K562 (cell line): ENCODE measurements at regions not wholly inside any gene's neighbourhood (a gene's known extent, or its start where the extent isn't known, plus 50 kb on each side); places are given as distances from the start of the nearest gene placed in this dataset.
A peak's percentile ranks its signal among the peaks of the same experiment; 100 is the strongest.

ENCODE experiments used
- DACH1 ChIP-seq: fragments of 450-650 bp; IDR thresholded peaks from 2 replicates; pipeline ENCODE4 v1.6.1; 2018; ENCODE audit not compliant: partially characterized antibody
- FOS ChIP-seq: IDR thresholded peaks from 3 replicates; pipeline ENCODE4 v1.6.1; 2011; ENCODE audit not compliant: insufficient read length; ENCODE audit errors: extremely low read depth
- HDAC1 ChIP-seq, 2 experiments: fragments of 450-650 bp; IDR thresholded peaks; 2 replicates each; pipeline ENCODE4 v1.6.1; 2016 to 2017; ENCODE audit warnings: inconsistent platforms in 1 of 2, mild to moderate bottlenecking in 1 of 2, moderate library complexity in 1 of 2
- HLTF ChIP-seq: fragments of 450-650 bp; IDR thresholded peaks from 2 replicates; pipeline ENCODE4 v1.6.1; 2016
- HMG20A ChIP-seq: fragments of 450-650 bp; formaldehyde crosslinking; conservative IDR thresholded peaks from 2 replicates; pipeline ENCODE4 v1.4.0; 2020; ENCODE audit warnings: mild to moderate bottlenecking, mixed read lengths
- KLF16 ChIP-seq: IDR thresholded peaks from 2 replicates; pipeline ENCODE4 v1.6.1; 2016; ENCODE audit warnings: antibody characterized with exemption
- NCOA4 ChIP-seq: fragments of 450-650 bp; IDR thresholded peaks from 2 replicates; pipeline ENCODE4 v1.6.1; 2018; ENCODE audit warnings: mild to moderate bottlenecking; ENCODE audit not compliant: partially characterized antibody
- NFE2 ChIP-seq: IDR thresholded peaks from 2 replicates; pipeline ENCODE4 v1.6.1; 2014; ENCODE audit warnings: antibody characterized with exemption, low read depth
- POLR3A ChIP-seq: IDR thresholded peaks from 2 replicates; pipeline ENCODE4 v1.6.1; 2011; ENCODE audit warnings: borderline replicate concordance, mild to moderate bottlenecking, moderate library complexity; ENCODE audit not compliant: insufficient read length, insufficient read depth; ENCODE audit errors: extremely low read depth
- REST ChIP-seq, 2 experiments: fragments of 450-650 bp; formaldehyde crosslinking in 1 of 2; IDR thresholded peaks; 2 replicates each; pipeline versions ENCODE4 v1.4.0 to v1.6.1; 2014 to 2020; ENCODE audit warnings: mild to moderate bottlenecking in 2 of 2, borderline replicate concordance in 1 of 2, low read depth in 1 of 2
- TARDBP ChIP-seq: fragments of 450-650 bp; IDR thresholded peaks from 2 replicates; pipeline ENCODE4 v1.6.1; 2016
- TGIF2 ChIP-seq: sonication (generic); formaldehyde crosslinking; IDR thresholded peaks from 2 replicates; pipeline ENCODE4 v1.8.1; 2022; ENCODE audit warnings: mild to moderate bottlenecking, missing genetic modification reagents, moderate library complexity
- TF ChIP-seq, protein P1 (sequence below): fragments of 200-800 bp; sonication (Bioruptor generic); IDR thresholded peaks from 2 replicates; pipeline ENCODE4 v1.6.1; 2016; ENCODE audit warnings: missing genetic modification characterization, missing compliant biosample characterization
- TF ChIP-seq, protein P2 (sequence below): fragments of 250-450 bp; sonication (Bioruptor Pico); IDR thresholded peaks from 2 replicates; pipeline ENCODE4 v1.8.0; 2022; ENCODE audit warnings: moderate library complexity, mild to moderate bottlenecking, inconsistent platforms

- TF ChIP-seq REST (IDR thresholded peaks at IDR 0.05; ENCODE audit: borderline replicate concordance) = peak; percentile 54
- no peak for TF ChIP-seq REST (CRISPR knock-in tag; IDR thresholded peaks at IDR 0.05; ENCODE audit: low read depth)
- no peak for TF ChIP-seq FOS
- TF ChIP-seq, protein P1, sequence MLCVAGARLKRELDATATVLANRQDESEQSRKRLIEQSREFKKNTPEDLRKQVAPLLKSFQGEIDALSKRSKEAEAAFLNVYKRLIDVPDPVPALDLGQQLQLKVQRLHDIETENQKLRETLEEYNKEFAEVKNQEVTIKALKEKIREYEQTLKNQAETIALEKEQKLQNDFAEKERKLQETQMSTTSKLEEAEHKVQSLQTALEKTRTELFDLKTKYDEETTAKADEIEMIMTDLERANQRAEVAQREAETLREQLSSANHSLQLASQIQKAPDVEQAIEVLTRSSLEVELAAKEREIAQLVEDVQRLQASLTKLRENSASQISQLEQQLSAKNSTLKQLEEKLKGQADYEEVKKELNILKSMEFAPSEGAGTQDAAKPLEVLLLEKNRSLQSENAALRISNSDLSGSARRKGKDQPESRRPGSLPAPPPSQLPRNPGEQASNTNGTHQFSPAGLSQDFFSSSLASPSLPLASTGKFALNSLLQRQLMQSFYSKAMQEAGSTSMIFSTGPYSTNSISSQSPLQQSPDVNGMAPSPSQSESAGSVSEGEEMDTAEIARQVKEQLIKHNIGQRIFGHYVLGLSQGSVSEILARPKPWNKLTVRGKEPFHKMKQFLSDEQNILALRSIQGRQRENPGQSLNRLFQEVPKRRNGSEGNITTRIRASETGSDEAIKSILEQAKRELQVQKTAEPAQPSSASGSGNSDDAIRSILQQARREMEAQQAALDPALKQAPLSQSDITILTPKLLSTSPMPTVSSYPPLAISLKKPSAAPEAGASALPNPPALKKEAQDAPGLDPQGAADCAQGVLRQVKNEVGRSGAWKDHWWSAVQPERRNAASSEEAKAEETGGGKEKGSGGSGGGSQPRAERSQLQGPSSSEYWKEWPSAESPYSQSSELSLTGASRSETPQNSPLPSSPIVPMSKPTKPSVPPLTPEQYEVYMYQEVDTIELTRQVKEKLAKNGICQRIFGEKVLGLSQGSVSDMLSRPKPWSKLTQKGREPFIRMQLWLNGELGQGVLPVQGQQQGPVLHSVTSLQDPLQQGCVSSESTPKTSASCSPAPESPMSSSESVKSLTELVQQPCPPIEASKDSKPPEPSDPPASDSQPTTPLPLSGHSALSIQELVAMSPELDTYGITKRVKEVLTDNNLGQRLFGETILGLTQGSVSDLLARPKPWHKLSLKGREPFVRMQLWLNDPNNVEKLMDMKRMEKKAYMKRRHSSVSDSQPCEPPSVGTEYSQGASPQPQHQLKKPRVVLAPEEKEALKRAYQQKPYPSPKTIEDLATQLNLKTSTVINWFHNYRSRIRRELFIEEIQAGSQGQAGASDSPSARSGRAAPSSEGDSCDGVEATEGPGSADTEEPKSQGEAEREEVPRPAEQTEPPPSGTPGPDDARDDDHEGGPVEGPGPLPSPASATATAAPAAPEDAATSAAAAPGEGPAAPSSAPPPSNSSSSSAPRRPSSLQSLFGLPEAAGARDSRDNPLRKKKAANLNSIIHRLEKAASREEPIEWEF (CRISPR knock-in tag) = no peak
- 0 out of 2 replicates have a peak, but pooled peaks have one; percentile 35 for TF ChIP-seq HLTF
- no peak for TF ChIP-seq NFE2
- TF ChIP-seq HMG20A (CRISPR knock-in tag) = no peak
- peak in 1 of 2 experiments; percentile 24; a peak in 1 of 4 replicates for TF ChIP-seq HDAC1 (IDR thresholded peaks at IDR 0.05)
- no peak for TF ChIP-seq TARDBP
- TF ChIP-seq POLR3A = no peak
- TF ChIP-seq KLF16 = no peak
- peak; percentile 10 for TF ChIP-seq NCOA4
- TF ChIP-seq, protein P2, sequence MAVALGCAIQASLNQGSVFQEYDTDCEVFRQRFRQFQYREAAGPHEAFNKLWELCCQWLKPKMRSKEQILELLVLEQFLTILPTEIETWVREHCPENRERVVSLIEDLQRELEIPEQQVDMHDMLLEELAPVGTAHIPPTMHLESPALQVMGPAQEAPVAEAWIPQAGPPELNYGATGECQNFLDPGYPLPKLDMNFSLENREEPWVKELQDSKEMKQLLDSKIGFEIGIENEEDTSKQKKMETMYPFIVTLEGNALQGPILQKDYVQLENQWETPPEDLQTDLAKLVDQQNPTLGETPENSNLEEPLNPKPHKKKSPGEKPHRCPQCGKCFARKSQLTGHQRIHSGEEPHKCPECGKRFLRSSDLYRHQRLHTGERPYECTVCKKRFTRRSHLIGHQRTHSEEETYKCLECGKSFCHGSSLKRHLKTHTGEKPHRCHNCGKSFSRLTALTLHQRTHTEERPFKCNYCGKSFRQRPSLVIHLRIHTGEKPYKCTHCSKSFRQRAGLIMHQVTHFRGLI (CRISPR knock-in tag) = no peak
- TF ChIP-seq TGIF2 (CRISPR knock-in tag) = no peak
- TF ChIP-seq DACH1 = no peak
Observed at GRCh38 chr7:155207326-155208002, 90.2 kb upstream of the INSIG1 start (continued).
